ENCODE measurements at regions not wholly inside any gene's neighbourhood (a gene's known extent, or its start where the extent isn't known, plus 50 kb on each side); places are given as distances from the start of the nearest gene placed in this dataset.

GRCh38 chr12:118524446-118524845, 148.1 kb downstream of the SUDS3 start:
- H3K4me2 ChIP-seq (ENCODE audit: insufficient read depth, low read length): no peak overlapping the region
- H3K4me1 ChIP-seq (ENCODE audit: insufficient read depth, low read length): no peaks in the 10 kb centered on the region
- H3K27me3 ChIP-seq (ENCODE audit: insufficient read depth, low read length): no peaks in the 10 kb centered on the region
- H3K36me3 ChIP-seq (ENCODE audit: insufficient read depth, low read length): no peaks in the 10 kb centered on the region
- TF ChIP-seq CTCF (IDR thresholded peaks at IDR 0.05; ENCODE audit: extremely low read depth, low read depth, low read length): no peak
- H3K4me3 ChIP-seq (ENCODE audit: insufficient read depth, low read length): no peak overlapping the region
- H4K20me1 ChIP-seq (ENCODE audit: insufficient read depth, low read length): no peaks in the 10 kb centered on the region
- no peak overlapping the region for H2AFZ ChIP-seq (ENCODE audit: low read length)
- no peaks in the 10 kb centered on the region for H3K79me2 ChIP-seq (ENCODE audit: insufficient read depth, low read length)
- no peak for DNase-seq (ENCODE audit: insufficient read length, low spot score, missing footprints)
- H3K9me3 ChIP-seq (ENCODE audit: low read depth, low read length): peaks cover 2% of the 10 kb centered on the region
- H3K27ac ChIP-seq (ENCODE audit: low read depth, low read length): no peak overlapping the region

- no peak for DNase-seq (ENCODE audit: insufficient read length, low spot score, missing footprints)
- H3K27ac ChIP-seq (ENCODE audit: low read depth, low read length): no peak overlapping the region
- H3K4me1 ChIP-seq (ENCODE audit: insufficient read depth, low read length): no peaks in the 10 kb centered on the region
- no peaks in the 10 kb centered on the region for H4K20me1 ChIP-seq (ENCODE audit: insufficient read depth, low read length)
- no peak overlapping the region for H2AFZ ChIP-seq (ENCODE audit: low read length)
- H3K36me3 ChIP-seq (ENCODE audit: insufficient read depth, low read length): no peaks in the 10 kb centered on the region
- H3K27me3 ChIP-seq (ENCODE audit: insufficient read depth, low read length): no peaks in the 10 kb centered on the region
- H3K79me2 ChIP-seq (ENCODE audit: insufficient read depth, low read length): no peaks in the 10 kb centered on the region
- no peak overlapping the region for H3K4me3 ChIP-seq (ENCODE audit: insufficient read depth, low read length)
- TF ChIP-seq CTCF (IDR thresholded peaks at IDR 0.05; ENCODE audit: extremely low read depth, low read depth, low read length): no peak
- H3K9me3 ChIP-seq (ENCODE audit: low read depth, low read length): peaks cover 2% of the 10 kb centered on the region
- no peak overlapping the region for H3K4me2 ChIP-seq (ENCODE audit: insufficient read depth, low read length)
These were observed 148.9 kb downstream of the SUDS3 start for GRCh38 chr12:118525216-118525615.

GRCh38 chr12:118526255-118527095, 150.1 kb downstream of the SUDS3 start:
- H3K27me3 ChIP-seq (ENCODE audit: insufficient read depth, low read length): no peaks in the 10 kb centered on the region
- H3K9me3 ChIP-seq (ENCODE audit: low read depth, low read length): peaks cover 2% of the 10 kb centered on the region

More at GRCh38 chr12:118526255-118527095, 150.1 kb downstream of the SUDS3 start:
- H3K79me2 ChIP-seq (ENCODE audit: insufficient read depth, low read length): no peaks in the 10 kb centered on the region
- H3K4me2 ChIP-seq (ENCODE audit: insufficient read depth, low read length): no peak overlapping the region
- no peak for DNase-seq (ENCODE audit: insufficient read length, low spot score, missing footprints)
- H3K4me3 ChIP-seq (ENCODE audit: insufficient read depth, low read length): no peak overlapping the region
- no peaks in the 10 kb centered on the region for H3K36me3 ChIP-seq (ENCODE audit: insufficient read depth, low read length)
- H4K20me1 ChIP-seq (ENCODE audit: insufficient read depth, low read length): no peaks in the 10 kb centered on the region
- no peak overlapping the region for H2AFZ ChIP-seq (ENCODE audit: low read length)
- TF ChIP-seq CTCF (IDR thresholded peaks at IDR 0.05; ENCODE audit: extremely low read depth, low read depth, low read length): no peak
- H3K4me1 ChIP-seq (ENCODE audit: insufficient read depth, low read length): no peaks in the 10 kb centered on the region
- H3K27ac ChIP-seq (ENCODE audit: low read depth, low read length): no peak overlapping the region
